Neural progenitor cell (in vitro differentiated cells): ENCODE measurements at regions not wholly inside any gene's neighbourhood (a gene's known extent, or its start where the extent isn't known, plus 50 kb on each side); places are given as distances from the start of the nearest gene placed in this dataset.

ENCODE experiments used
- DNase-seq: peaks from one replicate; pipeline ENCODE4 v3.0.0-alpha.2; 2016; ENCODE audit warnings: low spot score
- H2AFZ ChIP-seq: fragments of 200-600 bp; sonication (generic); replicated peaks from 2 replicates; pipeline ENCODE4 v1.6.1; 2016; ENCODE audit warnings: antibody characterized with exemption
- H3F3A ChIP-seq: fragments of 200-600 bp; sonication (generic); 2 replicates; pipeline ENCODE4 v1.6.1; 2016; ENCODE audit warnings: antibody characterized with exemption, low read depth
- H3K27ac ChIP-seq: fragments of 200-600 bp; sonication (generic); 2 replicates; pipeline ENCODE4 v1.5.1; 2016; ENCODE audit warnings: mild to moderate bottlenecking
- H3K27me3 ChIP-seq: fragments of 200-600 bp; sonication (generic); 2 replicates; pipeline ENCODE4 v1.6.1; 2016; ENCODE audit warnings: mild to moderate bottlenecking, moderate library complexity
- H3K36me3 ChIP-seq: fragments of 200-600 bp; sonication (generic); 2 replicates; pipeline ENCODE4 v1.5.1; 2016
- H3K4me1 ChIP-seq: fragments of 200-600 bp; sonication (generic); 2 replicates; pipeline ENCODE4 v1.6.1; 2016; ENCODE audit warnings: mixed run types
- H3K4me2 ChIP-seq: fragments of 200-600 bp; sonication (generic); 2 replicates; pipeline ENCODE4 v1.6.1; 2016
- H3K4me3 ChIP-seq: fragments of 200-600 bp; sonication (generic); 2 replicates; pipeline ENCODE4 v1.5.1; 2016
- H3K79me2 ChIP-seq: fragments of 200-600 bp; sonication (generic); 2 replicates; pipeline ENCODE4 v1.6.1; 2016; ENCODE audit warnings: low read depth
- H3K9ac ChIP-seq: fragments of 200-600 bp; sonication (generic); 2 replicates; pipeline ENCODE4 v1.6.1; 2016
- H3K9me3 ChIP-seq: fragments of 200-600 bp; sonication (generic); 2 replicates; pipeline ENCODE4 v1.5.1; 2016; ENCODE audit warnings: low read depth
- H4K20me1 ChIP-seq: fragments of 200-600 bp; sonication (generic); 2 replicates; pipeline ENCODE4 v1.6.1; 2016; ENCODE audit warnings: low read depth
- H3K27ac Mint-ChIP-seq: 3 replicates; pipeline ENCODE4 v1.8.0; 2021; ENCODE audit warnings: mixed read lengths
- H3K27me3 Mint-ChIP-seq: 2 replicates; pipeline ENCODE4 v1.8.0; 2022; ENCODE audit warnings: low read depth, mild to moderate bottlenecking, inconsistent platforms, moderate library complexity, mixed read lengths; ENCODE audit not compliant: insufficient read depth
- H3K36me3 Mint-ChIP-seq: 3 replicates; pipeline ENCODE4 v1.8.0; 2021; ENCODE audit warnings: mixed read lengths
- H3K4me1 Mint-ChIP-seq: 3 replicates; pipeline ENCODE4 v1.8.0; 2021; ENCODE audit warnings: mixed read lengths
- H3K4me3 Mint-ChIP-seq: 3 replicates; pipeline ENCODE4 v1.8.0; 2021; ENCODE audit warnings: mild to moderate bottlenecking, moderate library complexity, mixed read lengths
- H3K9me3 Mint-ChIP-seq: 3 replicates; pipeline ENCODE4 v1.8.0; 2020; ENCODE audit warnings: mixed read lengths
- CTCF ChIP-seq: fragments of 200-600 bp; sonication (generic); IDR thresholded peaks from 2 replicates; pipeline ENCODE4 v1.5.1; 2017; ENCODE audit warnings: antibody characterized with exemption, mild to moderate bottlenecking
- EZH2 ChIP-seq: fragments of 200-600 bp; sonication (generic); IDR thresholded peaks from 2 replicates; pipeline ENCODE4 v1.6.1; 2017; ENCODE audit warnings: antibody characterized with exemption, mild to moderate bottlenecking, moderate library complexity
- EZH2phosphoT487 ChIP-seq: fragments of 200-600 bp; sonication (generic); IDR thresholded peaks from 2 replicates; pipeline ENCODE4 v1.6.1; 2017; ENCODE audit warnings: antibody characterized with exemption

GRCh38 chr2:58313926-58314325, 72.8 kb upstream of the FANCL start:
- no peak for DNase-seq
- H3K27me3 ChIP-seq, result no peaks in the 10 kb centered on the region
- H3K4me2 ChIP-seq, result no peak overlapping the region
- no peaks in the 10 kb centered on the region for H3F3A ChIP-seq
- no peak overlapping the region for H3K4me3 ChIP-seq
- no peak overlapping the region for H3K9ac ChIP-seq
- TF ChIP-seq EZH2phosphoT487, result no peak
- no peak for TF ChIP-seq CTCF
- no peak for TF ChIP-seq EZH2
- no peaks in the 10 kb centered on the region for H3K9me3 ChIP-seq
- no peak overlapping the region for H3K27ac ChIP-seq
- Mint-ChIP-seq H3K27ac (no peak overlapping the region), H3K4me1 (no peaks in the 10 kb centered on the region), H3K4me3 (no peak overlapping the region), H3K9me3 (peaks cover 12% of the 10 kb centered on the region), H3K36me3 (peaks cover 1% of the 10 kb centered on the region), H3K27me3 (peaks cover 5% of the 10 kb centered on the region)
- no peaks in the 10 kb centered on the region for H3K4me1 ChIP-seq
- no peak overlapping the region for H2AFZ ChIP-seq
- no peaks in the 10 kb centered on the region for H3K36me3 ChIP-seq
- no peaks in the 10 kb centered on the region for H3K79me2 ChIP-seq
- H4K20me1 ChIP-seq, result no peaks in the 10 kb centered on the region

GRCh38 chr2:58308435-58308834, 67.3 kb upstream of the FANCL start:
- Histone ChIP-seq H3K9me3 (no peaks in the 10 kb centered on the region), H3K4me3 (no peak overlapping the region), H3K27me3 (no peaks in the 10 kb centered on the region), H3K4me2 (no peak overlapping the region), H4K20me1 (no peaks in the 10 kb centered on the region), H3F3A (no peaks in the 10 kb centered on the region), H3K27ac (no peak overlapping the region), H3K9ac (no peak overlapping the region), H3K4me1 (no peaks in the 10 kb centered on the region), H3K79me2 (no peaks in the 10 kb centered on the region), H3K36me3 (no peaks in the 10 kb centered on the region), H2AFZ (no peak overlapping the region)
- TF ChIP-seq EZH2phosphoT487 (no peak), CTCF (no peak), EZH2 (no peak)
- Mint-ChIP-seq H3K9me3 (peaks cover 5% of the 10 kb centered on the region), H3K36me3 (peaks cover 1% of the 10 kb centered on the region), H3K27me3 (peaks cover under 1% of the 10 kb centered on the region), H3K4me1 (no peaks in the 10 kb centered on the region), H3K27ac (no peak overlapping the region), H3K4me3 (no peak overlapping the region)
- no peak for DNase-seq

- no peaks in the 10 kb centered on the region for H3K9me3 ChIP-seq
- no peak overlapping the region for H3K27ac ChIP-seq
- H2AFZ ChIP-seq, result no peak overlapping the region
- H3F3A ChIP-seq, result no peaks in the 10 kb centered on the region
- H3K36me3 Mint-ChIP-seq, result no peaks in the 10 kb centered on the region
- H3K4me1 ChIP-seq, result no peaks in the 10 kb centered on the region
- no peaks in the 10 kb centered on the region for H3K27me3 ChIP-seq
- H3K4me3 ChIP-seq, result no peak overlapping the region
- no peaks in the 10 kb centered on the region for H3K27me3 Mint-ChIP-seq
- no peaks in the 10 kb centered on the region for H3K36me3 ChIP-seq
- H3K9me3 Mint-ChIP-seq, result peaks cover 5% of the 10 kb centered on the region
- H3K27ac Mint-ChIP-seq, result no peak overlapping the region
- no peak overlapping the region for H3K4me3 Mint-ChIP-seq
- no peak for TF ChIP-seq EZH2
- no peak for TF ChIP-seq EZH2phosphoT487
- TF ChIP-seq CTCF, result no peak
- no peak overlapping the region for H3K9ac ChIP-seq
- no peaks in the 10 kb centered on the region for H4K20me1 ChIP-seq
- peaks cover 3% of the 10 kb centered on the region for H3K4me1 Mint-ChIP-seq
- no peaks in the 10 kb centered on the region for H3K79me2 ChIP-seq
- H3K4me2 ChIP-seq, result no peak overlapping the region
- no peak for DNase-seq
Measured at GRCh38 chr2:58304843-58305242, 63.7 kb upstream of the FANCL start.
